Lower leg skin (tissue), 4 donors: ENCODE measurements at regions not wholly inside any gene's neighbourhood (a gene's known extent, or its start where the extent isn't known, plus 50 kb on each side); places are given as distances from the start of the nearest gene placed in this dataset.

ENCODE experiments used
- DNase-seq, 2 donors: peaks; one replicate each; pipeline ENCODE4 v3.0.0-alpha.2; 2019; ENCODE audit warnings: low spot score in 2 of 2
- H3K4me3 ChIP-seq: fragments of 200-600 bp; sonication (generic); 2 replicates; pipeline ENCODE4 v1.5.1; 2017; ENCODE audit warnings: mild to moderate bottlenecking, low read depth; ENCODE audit not compliant: poor library complexity, severe bottlenecking
- POLR2A ChIP-seq, 2 donors: fragments of 450-650 bp; IDR thresholded peaks; one replicate each; pipeline ENCODE4 v1.6.1; 2016 to 2017; ENCODE audit warnings: antibody characterized with exemption in 2 of 2, mild to moderate bottlenecking in 1 of 2, moderate library complexity in 1 of 2
- WGBS, 2 donors: methylation state at CpG; one replicate each; pipeline ENCODE4 v1.1.5; 2018; 5-methylcytosine and 5-hydroxymethylcytosine counted together
- intact Hi-C: fragments of 100-400 bp; cut with DNase I; formaldehyde crosslinking; loops from one replicate; pipeline ENCODE4 v1.15.0; 2023; ENCODE audit warnings: low total_unique reads
- TF ChIP-seq, protein P1 (sequence below), 3 donors: fragments of 450-650 bp; IDR thresholded peaks; one replicate each; pipeline ENCODE4 v1.5.1; 2016; ENCODE audit warnings: antibody characterized with exemption in 3 of 3, mild to moderate bottlenecking in 3 of 3, moderate library complexity in 2 of 3

DNA sequence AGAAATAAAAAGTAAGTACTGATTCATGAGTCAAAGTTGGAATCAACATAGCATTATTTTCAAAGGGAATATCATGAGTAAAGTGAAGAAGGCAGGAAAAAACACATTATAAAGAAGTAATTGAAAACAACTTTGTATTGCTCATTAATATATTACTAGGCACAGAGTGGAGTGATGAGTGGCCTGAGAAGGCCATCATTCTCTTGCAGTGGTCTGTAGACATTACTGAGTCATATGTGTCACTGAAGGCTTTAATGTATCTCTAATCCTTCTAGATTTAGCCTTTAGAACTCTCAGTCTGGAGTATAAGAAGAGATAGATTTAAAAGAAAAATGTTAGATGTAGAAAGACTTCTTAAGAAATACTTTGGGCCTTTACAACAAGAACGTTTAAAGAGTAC is 881.4 kb downstream of the DNAH5 start:
- no peak overlapping the region for H3K4me3 ChIP-seq
- intact Hi-C loops, result no loop called here
- no peak for DNase-seq
- 69 to 73% methylated on average over 1 of the region's 1 CpG for WGBS, 2 donors
- no peak for TF ChIP-seq POLR2A (IDR thresholded peaks at IDR 0.05)
- TF ChIP-seq, protein P1, sequence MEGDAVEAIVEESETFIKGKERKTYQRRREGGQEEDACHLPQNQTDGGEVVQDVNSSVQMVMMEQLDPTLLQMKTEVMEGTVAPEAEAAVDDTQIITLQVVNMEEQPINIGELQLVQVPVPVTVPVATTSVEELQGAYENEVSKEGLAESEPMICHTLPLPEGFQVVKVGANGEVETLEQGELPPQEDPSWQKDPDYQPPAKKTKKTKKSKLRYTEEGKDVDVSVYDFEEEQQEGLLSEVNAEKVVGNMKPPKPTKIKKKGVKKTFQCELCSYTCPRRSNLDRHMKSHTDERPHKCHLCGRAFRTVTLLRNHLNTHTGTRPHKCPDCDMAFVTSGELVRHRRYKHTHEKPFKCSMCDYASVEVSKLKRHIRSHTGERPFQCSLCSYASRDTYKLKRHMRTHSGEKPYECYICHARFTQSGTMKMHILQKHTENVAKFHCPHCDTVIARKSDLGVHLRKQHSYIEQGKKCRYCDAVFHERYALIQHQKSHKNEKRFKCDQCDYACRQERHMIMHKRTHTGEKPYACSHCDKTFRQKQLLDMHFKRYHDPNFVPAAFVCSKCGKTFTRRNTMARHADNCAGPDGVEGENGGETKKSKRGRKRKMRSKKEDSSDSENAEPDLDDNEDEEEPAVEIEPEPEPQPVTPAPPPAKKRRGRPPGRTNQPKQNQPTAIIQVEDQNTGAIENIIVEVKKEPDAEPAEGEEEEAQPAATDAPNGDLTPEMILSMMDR (IDR thresholded peaks at IDR 0.05), result no peak

DNA sequence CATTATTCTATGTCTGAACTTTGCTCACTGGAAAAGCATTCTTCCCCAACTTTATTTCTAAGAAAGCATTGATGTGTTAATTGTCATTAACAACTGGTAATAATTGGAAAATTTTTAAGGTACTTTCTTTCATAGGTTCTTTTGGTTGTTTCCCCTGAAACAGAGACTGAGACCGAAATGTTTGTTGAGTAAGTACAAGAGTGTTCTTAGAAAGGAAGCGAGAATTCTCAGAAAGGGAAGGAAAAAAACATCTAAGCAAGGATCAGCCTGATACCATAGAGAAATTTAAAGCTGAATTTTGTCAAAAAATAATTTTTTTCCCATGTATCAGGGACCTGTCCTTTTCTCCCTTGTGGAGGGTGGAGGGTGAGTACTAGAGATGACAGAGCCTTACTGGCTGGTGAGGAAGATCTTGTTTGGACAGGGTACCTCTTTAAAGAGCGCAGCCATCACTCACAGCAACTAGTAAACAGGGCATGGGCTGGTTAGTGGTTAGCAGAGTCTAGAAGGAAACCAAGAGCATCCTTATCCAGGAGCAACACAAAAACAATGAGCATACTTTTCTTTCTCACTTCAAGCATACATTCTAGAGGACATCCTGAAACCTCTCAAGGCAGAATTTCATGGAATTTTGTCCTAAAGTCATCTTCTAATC is 898.5 kb downstream of the DNAH5 start:
- DNase-seq, result no peak
- H3K4me3 ChIP-seq, result no peak overlapping the region
- WGBS, 2 donors, result 70 to 78% methylated on average over 3 of the region's 3 CpGs
- intact Hi-C loops, result loop anchor here (10.0 kb wide), 1 partner anchor 739 kb away; no protein-coding TSS in a partner anchor
- TF ChIP-seq, protein P1 (IDR thresholded peaks at IDR 0.05), result no peak
- no peak for TF ChIP-seq POLR2A (IDR thresholded peaks at IDR 0.05)

DNA sequence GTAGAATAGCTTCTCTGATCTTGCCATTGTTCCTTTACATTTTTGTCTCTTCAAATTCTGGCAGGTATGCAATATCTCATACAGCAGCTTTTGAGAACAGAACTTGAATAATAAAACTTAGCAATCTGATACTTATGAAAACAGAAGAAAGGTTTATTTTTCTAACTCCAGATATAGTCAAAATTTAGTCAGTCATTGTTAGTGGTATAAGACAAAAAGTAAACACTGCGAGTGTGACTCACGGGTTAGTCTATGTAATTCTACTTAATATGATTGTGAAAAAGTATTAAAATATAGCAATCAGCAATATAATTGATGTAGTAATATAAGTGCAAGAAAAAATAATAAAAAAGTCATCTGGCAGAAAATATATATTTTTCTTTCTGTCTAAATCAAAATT is 910.4 kb downstream of the DNAH5 start:
- no peak for DNase-seq
- intact Hi-C loops, result no loop called here
- 82 to 90% methylated on average over 2 of the region's 2 CpGs for WGBS, 2 donors
- TF ChIP-seq, protein P1 (IDR thresholded peaks at IDR 0.05), result no peak
- no peak for TF ChIP-seq POLR2A (IDR thresholded peaks at IDR 0.05)
- no peak overlapping the region for H3K4me3 ChIP-seq

DNA sequence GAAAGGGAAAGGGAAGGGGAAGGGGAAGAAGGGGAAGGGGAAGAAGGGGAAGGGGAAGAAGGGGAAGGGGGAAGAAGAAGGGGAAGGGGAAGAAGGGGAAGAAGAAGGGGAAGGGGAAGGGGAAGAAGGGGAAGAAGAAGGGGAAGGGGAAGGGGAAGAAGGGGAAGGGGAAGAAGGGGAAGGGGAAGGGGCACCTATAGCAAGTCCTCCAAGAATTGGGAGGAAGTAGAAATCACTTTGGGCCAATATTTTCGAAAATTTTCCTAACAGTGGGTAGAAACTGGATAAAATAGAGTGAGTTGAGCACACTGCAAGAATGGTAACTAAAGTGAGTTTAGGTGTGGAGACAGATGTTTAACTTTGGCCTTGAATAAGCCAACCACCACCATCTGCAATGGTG is 915.3 kb downstream of the DNAH5 start:
- no peak for DNase-seq
- TF ChIP-seq, protein P1 (IDR thresholded peaks at IDR 0.05), result no peak
- TF ChIP-seq POLR2A (IDR thresholded peaks at IDR 0.05), result no peak
- H3K4me3 ChIP-seq, result no peak overlapping the region
- intact Hi-C loops, result no loop called here
- WGBS, 2 donors, result 39 to 64% methylated on average over 1 of the region's 1 CpG

DNA sequence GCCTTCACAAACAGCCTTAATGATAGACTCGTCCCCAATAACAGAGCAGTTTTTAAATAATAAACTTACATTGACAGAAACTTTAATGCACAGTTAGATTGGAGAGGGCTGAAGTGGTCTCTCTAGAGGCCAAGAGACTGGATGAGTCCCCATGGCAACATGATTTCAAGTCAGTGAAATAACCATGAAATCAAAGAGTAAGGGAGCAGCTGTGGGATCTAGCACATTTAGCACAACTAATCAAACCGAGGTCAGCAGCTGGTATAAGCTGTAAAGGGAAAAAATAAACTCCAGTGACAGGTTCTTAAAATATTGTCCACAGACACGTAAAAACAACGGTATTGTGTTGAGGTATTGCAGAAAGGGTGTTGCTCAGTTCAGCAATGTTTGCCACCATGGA is 916.6 kb downstream of the DNAH5 start:
- no peak overlapping the region for H3K4me3 ChIP-seq
- 73 to 77% methylated on average over 4 of the region's 4 CpGs for WGBS, 2 donors

More for the DNA sequence above, 916.6 kb downstream of the DNAH5 start:
- TF ChIP-seq, protein P1 (IDR thresholded peaks at IDR 0.05), result no peak
- TF ChIP-seq POLR2A (IDR thresholded peaks at IDR 0.05), result no peak
- DNase-seq, result no peak
- intact Hi-C loops, result no loop called here
